SK-N-SH (cell line): ENCODE measurements at regions not wholly inside any gene's neighbourhood (a gene's known extent, or its start where the extent isn't known, plus 50 kb on each side); places are given as distances from the start of the nearest gene placed in this dataset.

Experiments
- CTCF ChIP-seq: fragments of 200-600 bp; sonication (generic); IDR thresholded peaks from 2 replicates; pipeline ENCODE4 v1.6.1; 2017; ENCODE audit warnings: antibody characterized with exemption, mild to moderate bottlenecking, moderate library complexity
- EP300 ChIP-seq, 2 experiments: IDR thresholded peaks; 2 replicates each; pipeline versions ENCODE4 v1.4.0 to v1.6.1; 2012; ENCODE audit warnings: borderline replicate concordance in 1 of 2, low read depth in 1 of 2, low read length in 1 of 2
- EZH2phosphoT487 ChIP-seq: fragments of 200-600 bp; sonication (generic); IDR thresholded peaks from 2 replicates; pipeline ENCODE4 v1.6.1; 2017; ENCODE audit warnings: low read depth, mixed run types, mild to moderate bottlenecking, antibody characterized with exemption, moderate library complexity, borderline replicate concordance
- JUND ChIP-seq: IDR thresholded peaks from 2 replicates; pipeline ENCODE4 v1.4.0; 2012
- POLR2AphosphoS5 ChIP-seq: IDR thresholded peaks from 2 replicates; pipeline ENCODE4 v1.6.1; 2012; ENCODE audit warnings: low read depth, low read length
- RFX5 ChIP-seq: IDR thresholded peaks from 2 replicates; pipeline ENCODE4 v1.6.1; 2012; ENCODE audit warnings: mild to moderate bottlenecking, improper control_type of control experiment, low read length

- TF ChIP-seq CTCF: no peak
- TF ChIP-seq POLR2AphosphoS5: no peak
- no peak for TF ChIP-seq EP300 (IDR thresholded peaks at IDR 0.05; ENCODE audit: borderline replicate concordance in 1 of 2, low read depth in 1 of 2, low read length in 1 of 2)
- TF ChIP-seq JUND: no peak
- TF ChIP-seq RFX5: no peak
- no peak for TF ChIP-seq EZH2phosphoT487
Measured at GRCh38 chr4:156255230-156256007, 301.8 kb upstream of the CTSO start.
